ENCODE measurements at regions not wholly inside any gene's neighbourhood (a gene's known extent, or its start where the extent isn't known, plus 50 kb on each side); places are given as distances from the start of the nearest gene placed in this dataset.

- no peak overlapping the region for H2AFZ ChIP-seq (ENCODE audit: low read depth, low read length)
- H3K9me3 ChIP-seq (ENCODE audit: insufficient read depth, low read length, severe bottlenecking), result no peaks in the 10 kb centered on the region
- no peak overlapping the region for H3K4me2 ChIP-seq (ENCODE audit: insufficient read depth, low read length)
- H4K20me1 ChIP-seq (ENCODE audit: insufficient read depth, low read length), result no peaks in the 10 kb centered on the region
- TF ChIP-seq CTCF (IDR thresholded peaks at IDR 0.05; ENCODE audit: borderline replicate concordance, extremely low read depth, low read length, poor library complexity, severe bottlenecking), result no peak
- TF ChIP-seq EZH2 (IDR thresholded peaks at IDR 0.05; ENCODE audit: borderline replicate concordance, low read depth, low read length, severe bottlenecking), result no peak
- H3K79me2 ChIP-seq (ENCODE audit: insufficient read depth, low read length), result no peaks in the 10 kb centered on the region
- H3K36me3 ChIP-seq (ENCODE audit: insufficient read depth, low read length), result no peaks in the 10 kb centered on the region
- no peak overlapping the region for H3K9ac ChIP-seq (ENCODE audit: low read depth, low read length)
- no peaks in the 10 kb centered on the region for H3K4me1 ChIP-seq (ENCODE audit: insufficient read depth, low read length)
- DNase-seq (no peak), ATAC-seq (ENCODE audit: insufficient read depth, low read depth) (no peak)
- no peak overlapping the region for H3K4me3 ChIP-seq (ENCODE audit: low read depth in 1 of 2, low read length in 2 of 2)
- H3K27me3 ChIP-seq (ENCODE audit: insufficient read depth, low read length, poor library complexity), result no peaks in the 10 kb centered on the region
- no peak overlapping the region for H3K27ac ChIP-seq (ENCODE audit: low read length)
Observed at GRCh38 chr9:85248514-85249312, 493.0 kb downstream of the AGTPBP1 start.

GRCh38 chr9:85246541-85246940, 495.2 kb downstream of the AGTPBP1 start:
- Histone ChIP-seq H3K4me1 (ENCODE audit: insufficient read depth, low read length) (no peaks in the 10 kb centered on the region), H3K36me3 (ENCODE audit: insufficient read depth, low read length) (no peaks in the 10 kb centered on the region), H3K4me2 (ENCODE audit: insufficient read depth, low read length) (no peak overlapping the region), H3K9me3 (ENCODE audit: insufficient read depth, low read length, severe bottlenecking) (no peaks in the 10 kb centered on the region), H2AFZ (ENCODE audit: low read depth, low read length) (no peak overlapping the region), H3K9ac (ENCODE audit: low read depth, low read length) (no peak overlapping the region), H3K4me3 (ENCODE audit: low read depth in 1 of 2, low read length in 2 of 2) (no peak overlapping the region), H3K79me2 (ENCODE audit: insufficient read depth, low read length) (no peaks in the 10 kb centered on the region), H4K20me1 (ENCODE audit: insufficient read depth, low read length) (no peaks in the 10 kb centered on the region), H3K27me3 (ENCODE audit: insufficient read depth, low read length, poor library complexity) (no peaks in the 10 kb centered on the region), H3K27ac (ENCODE audit: low read length) (no peak overlapping the region)
- DNase-seq, result no peak
- ATAC-seq (ENCODE audit: insufficient read depth, low read depth), result no peak
- TF ChIP-seq CTCF (IDR thresholded peaks at IDR 0.05; ENCODE audit: borderline replicate concordance, extremely low read depth, low read length, poor library complexity, severe bottlenecking) (no peak), EZH2 (IDR thresholded peaks at IDR 0.05; ENCODE audit: borderline replicate concordance, low read depth, low read length, severe bottlenecking) (no peak)

- no peaks in the 10 kb centered on the region for H3K9me3 ChIP-seq (ENCODE audit: insufficient read depth, low read length, severe bottlenecking)
- no peak overlapping the region for H3K4me2 ChIP-seq (ENCODE audit: insufficient read depth, low read length)
- TF ChIP-seq CTCF (IDR thresholded peaks at IDR 0.05; ENCODE audit: borderline replicate concordance, extremely low read depth, low read length, poor library complexity, severe bottlenecking) (no peak), EZH2 (IDR thresholded peaks at IDR 0.05; ENCODE audit: borderline replicate concordance, low read depth, low read length, severe bottlenecking) (no peak)
Observed at GRCh38 chr9:85244856-85245255, 496.9 kb downstream of the AGTPBP1 start.

More at GRCh38 chr9:85244856-85245255, 496.9 kb downstream of the AGTPBP1 start:
- DNase-seq, result no peak
- H3K27me3 ChIP-seq (ENCODE audit: insufficient read depth, low read length, poor library complexity), result no peaks in the 10 kb centered on the region
- no peaks in the 10 kb centered on the region for H3K4me1 ChIP-seq (ENCODE audit: insufficient read depth, low read length)
- H3K9ac ChIP-seq (ENCODE audit: low read depth, low read length), result no peak overlapping the region
- H3K36me3 ChIP-seq (ENCODE audit: insufficient read depth, low read length), result no peaks in the 10 kb centered on the region
- H3K27ac ChIP-seq (ENCODE audit: low read length), result no peak overlapping the region
- H2AFZ ChIP-seq (ENCODE audit: low read depth, low read length), result no peak overlapping the region
- H4K20me1 ChIP-seq (ENCODE audit: insufficient read depth, low read length), result no peaks in the 10 kb centered on the region
- ATAC-seq (ENCODE audit: insufficient read depth, low read depth), result no peak
- no peaks in the 10 kb centered on the region for H3K79me2 ChIP-seq (ENCODE audit: insufficient read depth, low read length)
- H3K4me3 ChIP-seq (ENCODE audit: low read depth in 1 of 2, low read length in 2 of 2), result no peak overlapping the region

All from DND-41 (cell line).